Osteocyte (in vitro differentiated cells): ENCODE measurements at regions not wholly inside any gene's neighbourhood (a gene's known extent, or its start where the extent isn't known, plus 50 kb on each side); places are given as distances from the start of the nearest gene placed in this dataset.

Experiments
- DNase-seq: peaks from one replicate; pipeline ENCODE4 v3.0.0; 2021; ENCODE audit warnings: mixed read lengths; ENCODE audit not compliant: unreplicated experiment; ENCODE audit errors: extremely low spot score
- H3K27ac Mint-ChIP-seq: one replicate; pipeline ENCODE4 v1.8.0; 2021; ENCODE audit warnings: mild to moderate bottlenecking, mixed read lengths; ENCODE audit not compliant: unreplicated experiment
- H3K27me3 Mint-ChIP-seq: one replicate; pipeline ENCODE4 v1.8.0; 2021; ENCODE audit warnings: mixed read lengths; ENCODE audit not compliant: unreplicated experiment
- H3K36me3 Mint-ChIP-seq: one replicate; pipeline ENCODE4 v1.8.0; 2021; ENCODE audit warnings: mixed read lengths; ENCODE audit not compliant: unreplicated experiment
- H3K4me1 Mint-ChIP-seq: one replicate; pipeline ENCODE4 v1.8.0; 2021; ENCODE audit warnings: mixed read lengths; ENCODE audit not compliant: unreplicated experiment
- H3K4me3 Mint-ChIP-seq: one replicate; pipeline ENCODE4 v1.8.0; 2021; ENCODE audit warnings: mild to moderate bottlenecking, moderate library complexity, mixed read lengths; ENCODE audit not compliant: unreplicated experiment
- H3K9me3 Mint-ChIP-seq: one replicate; pipeline ENCODE4 v1.8.0; 2021; ENCODE audit warnings: mixed read lengths; ENCODE audit not compliant: unreplicated experiment
- TF ChIP-seq, protein P1 (sequence below): fragments of 200-600 bp; sonication (generic); IDR thresholded peaks from 2 replicates; pipeline ENCODE4 v1.5.0; 2021; ENCODE audit warnings: antibody characterized with exemption, mild to moderate bottlenecking, moderate library complexity

DNA sequence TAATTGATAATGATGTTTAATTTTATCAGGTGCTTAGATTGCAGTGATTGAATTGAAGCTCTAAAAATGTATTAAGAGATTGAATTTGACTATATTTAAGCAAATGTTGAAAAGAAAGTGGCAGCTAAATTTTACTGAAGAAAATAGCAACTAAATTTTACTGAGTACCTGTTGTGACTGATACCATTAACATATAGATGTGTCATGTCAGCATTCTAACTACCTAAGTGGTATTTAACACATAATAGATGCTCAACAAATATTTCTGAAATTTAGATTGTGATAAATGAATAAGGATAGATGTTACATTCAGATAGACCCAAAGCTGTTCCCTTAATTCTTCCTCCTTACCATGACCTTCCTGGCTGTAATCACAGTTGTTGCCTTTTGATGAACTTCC lies 350.9 kb upstream of the VWC2 start:
- Mint-ChIP-seq H3K4me1 (no peaks in the 10 kb centered on the region), H3K4me3 (no peak overlapping the region), H3K36me3 (no peaks in the 10 kb centered on the region), H3K9me3 (peaks cover 3% of the 10 kb centered on the region), H3K27ac (no peak overlapping the region), H3K27me3 (no peaks in the 10 kb centered on the region)
- TF ChIP-seq, protein P1, sequence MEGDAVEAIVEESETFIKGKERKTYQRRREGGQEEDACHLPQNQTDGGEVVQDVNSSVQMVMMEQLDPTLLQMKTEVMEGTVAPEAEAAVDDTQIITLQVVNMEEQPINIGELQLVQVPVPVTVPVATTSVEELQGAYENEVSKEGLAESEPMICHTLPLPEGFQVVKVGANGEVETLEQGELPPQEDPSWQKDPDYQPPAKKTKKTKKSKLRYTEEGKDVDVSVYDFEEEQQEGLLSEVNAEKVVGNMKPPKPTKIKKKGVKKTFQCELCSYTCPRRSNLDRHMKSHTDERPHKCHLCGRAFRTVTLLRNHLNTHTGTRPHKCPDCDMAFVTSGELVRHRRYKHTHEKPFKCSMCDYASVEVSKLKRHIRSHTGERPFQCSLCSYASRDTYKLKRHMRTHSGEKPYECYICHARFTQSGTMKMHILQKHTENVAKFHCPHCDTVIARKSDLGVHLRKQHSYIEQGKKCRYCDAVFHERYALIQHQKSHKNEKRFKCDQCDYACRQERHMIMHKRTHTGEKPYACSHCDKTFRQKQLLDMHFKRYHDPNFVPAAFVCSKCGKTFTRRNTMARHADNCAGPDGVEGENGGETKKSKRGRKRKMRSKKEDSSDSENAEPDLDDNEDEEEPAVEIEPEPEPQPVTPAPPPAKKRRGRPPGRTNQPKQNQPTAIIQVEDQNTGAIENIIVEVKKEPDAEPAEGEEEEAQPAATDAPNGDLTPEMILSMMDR: no peak
- no peak for DNase-seq

DNA sequence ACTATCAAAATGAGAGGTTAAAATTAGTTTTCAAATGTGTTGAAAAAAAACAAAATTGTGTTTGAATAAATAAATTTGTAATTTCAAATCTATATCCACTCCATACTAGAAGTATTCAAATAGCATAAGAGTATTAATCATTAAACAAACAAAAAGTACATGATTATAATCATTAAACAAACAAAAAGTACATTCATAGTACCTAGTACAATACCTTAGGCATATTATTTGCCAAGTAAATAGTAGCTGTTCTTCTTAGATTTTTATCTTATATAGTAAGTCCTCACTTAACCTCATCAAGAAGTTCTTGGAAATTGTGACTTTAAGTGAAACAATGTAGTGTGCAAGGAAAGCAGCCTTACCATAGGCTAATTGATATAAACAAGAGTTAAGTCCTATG lies 349.3 kb upstream of the VWC2 start:
- H3K27me3 Mint-ChIP-seq: no peaks in the 10 kb centered on the region
- peaks cover 3% of the 10 kb centered on the region for H3K9me3 Mint-ChIP-seq
- no peak overlapping the region for H3K4me3 Mint-ChIP-seq
- H3K4me1 Mint-ChIP-seq: no peaks in the 10 kb centered on the region
- no peak overlapping the region for H3K27ac Mint-ChIP-seq
- TF ChIP-seq, protein P1: no peak
- H3K36me3 Mint-ChIP-seq: no peaks in the 10 kb centered on the region
- DNase-seq: no peak

DNA sequence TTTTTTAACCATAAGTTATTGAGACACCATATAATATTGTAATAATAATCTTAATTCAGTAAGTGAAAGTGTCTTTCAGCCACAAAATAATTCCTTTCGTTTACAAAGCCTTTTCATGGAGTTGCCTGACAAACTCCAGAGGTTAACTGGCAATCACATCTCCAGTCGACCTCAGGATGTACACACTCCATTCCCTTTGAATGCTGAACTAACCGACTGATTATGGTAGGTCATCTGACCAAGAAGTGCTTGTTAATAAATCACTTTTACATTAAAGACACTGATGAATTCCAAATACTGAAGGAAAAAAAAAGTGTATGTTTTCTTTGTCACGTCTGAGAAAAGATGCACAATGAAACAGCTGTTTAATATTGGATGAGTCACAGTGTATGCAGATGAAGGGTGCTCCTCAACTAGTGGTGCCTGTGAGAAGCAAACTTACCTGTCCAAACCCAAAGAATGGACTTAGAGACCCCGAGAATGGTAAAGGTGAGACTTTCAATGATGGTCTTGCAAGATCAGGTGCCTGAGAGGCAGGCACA lies 348.1 kb upstream of the VWC2 start:
- TF ChIP-seq, protein P1: no peak
- DNase-seq: no peak
- H3K36me3 Mint-ChIP-seq: no peaks in the 10 kb centered on the region
- no peak overlapping the region for H3K27ac Mint-ChIP-seq
- H3K9me3 Mint-ChIP-seq: peaks cover 3% of the 10 kb centered on the region
- no peaks in the 10 kb centered on the region for H3K4me1 Mint-ChIP-seq
- no peaks in the 10 kb centered on the region for H3K27me3 Mint-ChIP-seq
- no peak overlapping the region for H3K4me3 Mint-ChIP-seq

DNA sequence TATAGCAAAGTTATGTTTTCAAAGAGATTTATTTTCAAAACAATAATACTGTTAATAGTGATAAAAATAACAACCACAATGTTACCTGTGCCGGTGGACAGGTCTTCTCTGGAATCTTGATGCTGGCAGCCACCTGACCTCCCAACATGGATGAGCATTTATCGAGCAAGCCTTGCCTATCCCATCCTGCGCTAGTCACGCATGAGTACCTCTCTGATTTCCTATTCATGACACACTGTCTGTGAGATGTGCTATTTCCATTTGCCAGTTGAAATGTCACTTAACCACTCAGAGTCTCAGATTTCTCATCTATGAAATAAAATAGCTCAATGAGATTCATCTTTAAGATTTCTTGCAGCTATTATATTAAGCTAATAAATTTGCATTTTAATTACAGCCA lies 341.2 kb upstream of the VWC2 start:
- TF ChIP-seq, protein P1: no peak
- Mint-ChIP-seq H3K9me3 (no peaks in the 10 kb centered on the region), H3K4me3 (no peak overlapping the region), H3K36me3 (no peaks in the 10 kb centered on the region), H3K27ac (no peak overlapping the region), H3K4me1 (no peaks in the 10 kb centered on the region), H3K27me3 (no peaks in the 10 kb centered on the region)
- DNase-seq: no peak

DNA sequence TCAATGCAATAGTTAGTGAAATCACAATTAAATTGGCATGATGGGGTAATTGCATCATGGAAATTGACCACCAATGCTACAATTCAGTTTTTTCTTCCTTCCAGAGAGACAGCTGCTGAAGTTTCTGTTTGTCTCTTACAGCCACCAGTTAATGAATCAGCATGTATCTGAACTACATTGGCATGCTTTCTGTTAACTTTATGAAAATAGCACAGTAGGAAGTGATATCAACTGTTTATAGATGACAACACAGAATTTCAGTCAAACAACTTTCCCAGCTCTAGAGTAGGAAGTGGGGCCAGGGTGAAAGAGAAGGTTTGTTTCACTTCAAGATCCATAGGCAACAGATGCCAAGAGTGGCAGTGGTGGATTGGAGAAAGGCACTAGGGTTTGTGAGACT lies 339.6 kb upstream of the VWC2 start:
- no peak for DNase-seq
- no peaks in the 10 kb centered on the region for H3K9me3 Mint-ChIP-seq
- no peaks in the 10 kb centered on the region for H3K36me3 Mint-ChIP-seq
- H3K27me3 Mint-ChIP-seq: no peaks in the 10 kb centered on the region
- H3K4me1 Mint-ChIP-seq: no peaks in the 10 kb centered on the region
- TF ChIP-seq, protein P1: no peak
- H3K27ac Mint-ChIP-seq: no peak overlapping the region
- no peak overlapping the region for H3K4me3 Mint-ChIP-seq
